Stimulated activated CD4-positive, alpha-beta T cell treated with anti-CD3 and anti-CD28 coated beads, Interleukin-1b, Interleukin-23, amount 100 ng/mL, for 1 hour (primary cell): ENCODE measurements at regions not wholly inside any gene's neighbourhood (a gene's known extent, or its start where the extent isn't known, plus 50 kb on each side); places are given as distances from the start of the nearest gene placed in this dataset.

Source experiments
- DNase-seq, 2 donors: peaks; one replicate each; pipeline ENCODE4 v3.0.0-alpha.2; 2020; ENCODE audit warnings: low read depth in 2 of 2

- DNase-seq: no peak
These were observed 466.3 kb downstream of the GALC start for GRCh38 chr14:87526731-87527130.

- DNase-seq: no peak
These were observed 469.0 kb downstream of the GALC start for GRCh38 chr14:87524011-87524410.

- DNase-seq: no peak
These were observed 470.4 kb downstream of the GALC start for GRCh38 chr14:87522575-87522974.

- no peak for DNase-seq
These were observed 484.6 kb downstream of the GALC start for GRCh38 chr14:87508333-87508732.

- DNase-seq: no peak
These were observed 489.3 kb downstream of the GALC start for GRCh38 chr14:87503711-87504110.

- no peak for DNase-seq
These were observed 495.7 kb downstream of the GALC start for GRCh38 chr14:87497301-87497700.

- no peak for DNase-seq
These were observed 499.0 kb downstream of the GALC start for GRCh38 chr14:87494010-87494409.

- no peak for DNase-seq
These were observed 500.4 kb downstream of the GALC start for GRCh38 chr14:87492561-87492960.

GRCh38 chr14:87491816-87492215 is 501.2 kb downstream of the GALC start:
- DNase-seq: no peak

GRCh38 chr14:87489196-87489819 is 503.7 kb downstream of the GALC start:
- DNase-seq: no peak

GRCh38 chr14:87483271-87484260 is 509.4 kb downstream of the GALC start:
- DNase-seq: no peak

- DNase-seq: no peak
These were observed 524.5 kb downstream of the GALC start for GRCh38 chr14:87468531-87468930.

- DNase-seq: no peak
These were observed 525.4 kb downstream of the GALC start for GRCh38 chr14:87467578-87467977.

- no peak for DNase-seq
These were observed 527.2 kb downstream of the GALC start for GRCh38 chr14:87465770-87466169.

- DNase-seq: no peak
These were observed 531.3 kb downstream of the GALC start for GRCh38 chr14:87461704-87462103.

- DNase-seq: no peak
These were observed 535.3 kb downstream of the GALC start for GRCh38 chr14:87457720-87458119.

- DNase-seq: no peak
These were observed 542.8 kb downstream of the GALC start for GRCh38 chr14:87450193-87450592.

- no peak for DNase-seq
These were observed 544.0 kb downstream of the GALC start for GRCh38 chr14:87449016-87449415.

- DNase-seq: no peak
These were observed 549.2 kb downstream of the GALC start for GRCh38 chr14:87443787-87444186.

- no peak for DNase-seq
These were observed 549.9 kb downstream of the GALC start for GRCh38 chr14:87443039-87443438.

- no peak for DNase-seq
These were observed 555.8 kb downstream of the GALC start for GRCh38 chr14:87437158-87437557.

GRCh38 chr14:87434680-87435079 is 558.3 kb downstream of the GALC start:
- DNase-seq: no peak

- DNase-seq: no peak
These were observed 559.0 kb downstream of the GALC start for GRCh38 chr14:87434011-87434410.
